ENCODE measurements at regions not wholly inside any gene's neighbourhood (a gene's known extent, or its start where the extent isn't known, plus 50 kb on each side); places are given as distances from the start of the nearest gene placed in this dataset.

- TF ChIP-seq CTCF (IDR thresholded peaks at IDR 0.05) (no peak), EP300 (IDR thresholded peaks at IDR 0.05) (no peak), POLR2AphosphoS5 (IDR thresholded peaks at IDR 0.05) (no peak), POLR2A (IDR thresholded peaks at IDR 0.05) (no peak)
Observed at GRCh38 chr2:146785101-146785500, 1059.7 kb upstream of the ACVR2A start.
